Activated CD4-positive, alpha-beta T cell treated with anti-CD3 and anti-CD28 coated beads, Interleukin-2, amount 50 U/mL, for 1 hour (primary cell): ENCODE measurements at regions not wholly inside any gene's neighbourhood (a gene's known extent, or its start where the extent isn't known, plus 50 kb on each side); places are given as distances from the start of the nearest gene placed in this dataset.

Experiments used
- DNase-seq: peaks from one replicate; pipeline ENCODE4 v3.0.0-alpha.2; 2020

DNA sequence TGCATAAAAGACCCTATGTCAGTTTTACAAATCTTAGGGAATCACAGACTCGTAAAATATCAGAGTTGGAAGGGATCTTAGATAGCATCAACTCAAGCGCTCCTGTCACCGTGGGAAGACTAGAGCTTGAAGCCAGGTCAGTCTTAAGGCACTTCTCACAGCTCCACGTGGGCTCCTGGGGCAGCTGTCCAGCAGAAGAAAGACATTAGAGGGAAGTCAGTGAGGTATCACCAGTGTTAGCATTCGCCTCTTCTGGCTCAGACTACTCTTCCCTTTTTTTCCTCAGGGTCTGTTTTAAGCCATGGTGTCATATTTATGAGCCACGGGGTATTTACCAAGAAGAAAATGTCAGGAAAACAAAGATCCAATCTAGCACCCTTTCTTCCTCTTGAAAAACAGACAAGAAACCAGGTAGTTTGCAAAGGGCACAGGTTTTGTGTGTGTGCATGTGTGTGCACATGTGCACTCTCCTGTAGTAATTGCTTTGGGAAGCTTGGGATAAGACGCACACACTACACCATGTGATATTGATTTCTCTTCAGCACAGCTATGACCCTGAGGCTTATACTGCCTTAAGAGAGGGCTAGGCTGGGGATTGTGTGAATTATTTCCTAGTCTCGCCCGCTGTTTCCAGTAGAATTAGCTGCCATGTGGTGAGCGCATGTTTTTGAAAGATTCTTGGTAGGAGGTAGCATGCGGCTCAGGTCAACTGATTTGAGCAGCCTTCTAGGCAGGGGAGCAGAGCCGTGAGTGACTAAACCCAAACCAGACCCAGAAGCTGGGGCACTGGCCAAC, 61.0 kb upstream of the ELAC2 start:
- no peak for DNase-seq

DNA sequence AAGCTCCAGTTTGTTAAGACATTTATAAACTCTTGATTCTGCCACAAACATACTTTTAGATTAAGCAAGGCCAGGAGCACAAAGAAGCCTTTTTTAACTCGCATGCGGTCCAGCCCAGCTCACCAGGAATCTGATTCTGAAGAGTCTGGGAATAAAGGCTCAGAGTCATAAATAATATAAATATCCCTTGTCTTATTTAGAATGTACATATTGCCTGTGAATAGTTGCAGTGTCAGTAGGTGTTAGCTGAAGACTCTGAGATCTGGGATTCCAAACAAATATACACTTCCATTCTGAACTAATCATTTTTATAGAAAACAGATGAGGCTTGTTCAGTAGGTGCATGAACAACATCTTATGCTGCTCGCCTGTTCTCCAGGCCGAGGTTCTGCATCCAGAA, 59.1 kb upstream of the ELAC2 start:
- no peak for DNase-seq

DNA sequence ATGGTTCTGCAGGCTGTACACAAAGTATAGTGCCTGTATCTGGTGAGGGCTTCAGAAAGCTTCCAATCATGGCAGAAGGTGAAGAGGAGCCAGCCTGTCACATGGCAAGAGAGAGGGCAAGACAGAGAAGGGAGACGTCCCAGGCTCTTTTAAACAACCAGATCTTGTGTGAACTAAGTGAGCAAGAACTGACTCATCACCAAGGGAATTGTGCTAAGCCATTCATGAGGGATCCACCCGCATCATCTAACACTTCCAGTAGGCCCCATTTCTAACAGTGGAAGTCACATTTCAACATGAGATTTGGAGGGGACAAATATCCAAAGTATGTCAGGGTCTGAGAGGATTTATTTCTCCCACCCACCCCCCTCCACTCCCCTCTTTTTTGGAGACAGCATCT, 56.2 kb upstream of the ELAC2 start:
- DNase-seq = no peak

DNA sequence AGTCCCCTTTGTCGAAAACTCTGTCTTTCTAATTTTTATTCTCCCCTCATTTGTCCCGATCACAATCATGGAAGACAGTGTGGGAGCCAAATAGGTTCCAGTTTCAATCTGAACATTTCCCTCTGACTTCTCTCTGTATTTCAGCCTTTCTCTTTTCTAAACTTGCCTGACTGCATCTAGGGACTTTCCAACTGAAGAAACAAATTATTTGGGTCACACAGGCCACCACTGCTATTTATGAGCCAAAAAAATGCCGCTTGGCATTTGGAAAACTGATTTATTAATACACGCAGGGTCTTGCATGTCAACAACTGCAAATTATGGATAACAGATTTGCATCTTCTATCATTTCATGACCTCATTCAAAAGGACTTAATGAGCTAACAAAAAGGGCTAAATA, 55.2 kb upstream of the ELAC2 start:
- no peak for DNase-seq

DNA sequence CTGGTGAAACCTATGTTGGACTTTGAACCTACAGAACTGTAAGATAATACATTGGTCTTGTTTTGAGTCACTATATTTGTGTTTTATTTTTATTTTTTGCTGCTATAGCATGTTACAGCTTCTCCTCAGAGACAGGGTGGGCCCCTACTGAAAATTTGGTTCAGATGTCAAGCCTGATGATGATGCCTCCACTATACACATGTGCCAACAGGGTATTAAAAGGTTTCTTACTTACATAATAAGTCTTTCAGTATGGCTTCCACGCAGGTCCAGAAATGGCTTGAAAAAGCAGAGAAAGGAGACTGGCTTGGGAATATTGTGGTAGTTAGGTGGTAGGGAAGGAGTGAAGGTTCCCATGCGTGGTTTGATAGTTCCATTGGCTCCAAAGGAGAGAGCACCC, 52.9 kb upstream of the ELAC2 start:
- no peak for DNase-seq

DNA sequence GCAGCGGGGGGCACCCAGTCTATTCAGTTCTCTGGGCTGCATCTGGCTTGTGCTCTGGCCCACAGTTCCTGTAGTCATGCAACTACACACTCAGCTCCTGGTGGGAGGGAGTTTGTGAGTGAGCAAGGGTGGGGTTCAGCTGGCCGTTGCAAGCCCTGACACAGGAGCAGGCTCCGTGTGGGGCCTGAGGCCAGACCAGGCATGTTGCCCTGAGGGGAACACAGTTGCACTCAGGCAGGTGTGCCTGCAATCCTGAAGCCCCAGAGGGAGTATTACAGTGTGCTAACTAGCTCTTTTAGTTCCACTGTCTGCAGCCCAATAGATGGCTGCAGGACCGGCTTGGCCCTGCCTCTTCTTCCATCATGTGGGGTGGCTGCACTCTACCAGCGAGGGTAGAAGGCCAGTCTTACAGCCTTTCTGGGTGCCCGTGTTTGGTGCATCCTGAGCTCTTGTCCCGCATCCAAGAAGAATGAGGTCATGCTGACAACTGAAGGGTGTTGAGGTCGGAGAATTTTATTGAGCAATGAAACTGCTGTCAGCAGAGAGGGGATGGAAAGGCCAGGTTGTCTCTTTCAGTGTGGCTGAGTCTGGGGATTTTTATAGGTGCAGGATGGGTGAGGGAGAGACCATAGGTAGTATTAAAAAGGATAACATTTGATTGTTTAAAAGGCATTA, 49.9 kb upstream of the ELAC2 start:
- DNase-seq = no peak
